Activated CD4-positive, alpha-beta T cell treated with anti-CD3 and anti-CD28 coated beads, Interleukin-2, amount 10 ng/mL, durations not matched to agents 24 days and 14 days (primary cell): ENCODE measurements at regions not wholly inside any gene's neighbourhood (a gene's known extent, or its start where the extent isn't known, plus 50 kb on each side); places are given as distances from the start of the nearest gene placed in this dataset.

Experiments used
- DNase-seq: peaks from one replicate; pipeline ENCODE4 v3.0.0; 2022
- H3K27ac Mint-ChIP-seq: one replicate; pipeline ENCODE4 v1.8.0; 2022; ENCODE audit warnings: mild to moderate bottlenecking, mixed read lengths
- H3K27me3 Mint-ChIP-seq: one replicate; pipeline ENCODE4 v1.8.0; 2022; ENCODE audit warnings: mixed read lengths
- H3K36me3 Mint-ChIP-seq: one replicate; pipeline ENCODE4 v1.8.0; 2022; ENCODE audit warnings: low read depth, mild to moderate bottlenecking, mixed read lengths
- H3K4me1 Mint-ChIP-seq: one replicate; pipeline ENCODE4 v1.8.0; 2021; ENCODE audit warnings: mixed read lengths
- H3K4me3 Mint-ChIP-seq: one replicate; pipeline ENCODE4 v1.8.0; 2022; ENCODE audit warnings: mild to moderate bottlenecking, moderate library complexity, mixed read lengths
- H3K9me3 Mint-ChIP-seq: one replicate; pipeline ENCODE4 v1.8.0; 2021; ENCODE audit warnings: mixed read lengths
- intact Hi-C: fragments of 100-400 bp; cut with micrococcal nuclease; formaldehyde crosslinking; loops from one replicate; pipeline ENCODE4 v1.15.1; 2023

DNA sequence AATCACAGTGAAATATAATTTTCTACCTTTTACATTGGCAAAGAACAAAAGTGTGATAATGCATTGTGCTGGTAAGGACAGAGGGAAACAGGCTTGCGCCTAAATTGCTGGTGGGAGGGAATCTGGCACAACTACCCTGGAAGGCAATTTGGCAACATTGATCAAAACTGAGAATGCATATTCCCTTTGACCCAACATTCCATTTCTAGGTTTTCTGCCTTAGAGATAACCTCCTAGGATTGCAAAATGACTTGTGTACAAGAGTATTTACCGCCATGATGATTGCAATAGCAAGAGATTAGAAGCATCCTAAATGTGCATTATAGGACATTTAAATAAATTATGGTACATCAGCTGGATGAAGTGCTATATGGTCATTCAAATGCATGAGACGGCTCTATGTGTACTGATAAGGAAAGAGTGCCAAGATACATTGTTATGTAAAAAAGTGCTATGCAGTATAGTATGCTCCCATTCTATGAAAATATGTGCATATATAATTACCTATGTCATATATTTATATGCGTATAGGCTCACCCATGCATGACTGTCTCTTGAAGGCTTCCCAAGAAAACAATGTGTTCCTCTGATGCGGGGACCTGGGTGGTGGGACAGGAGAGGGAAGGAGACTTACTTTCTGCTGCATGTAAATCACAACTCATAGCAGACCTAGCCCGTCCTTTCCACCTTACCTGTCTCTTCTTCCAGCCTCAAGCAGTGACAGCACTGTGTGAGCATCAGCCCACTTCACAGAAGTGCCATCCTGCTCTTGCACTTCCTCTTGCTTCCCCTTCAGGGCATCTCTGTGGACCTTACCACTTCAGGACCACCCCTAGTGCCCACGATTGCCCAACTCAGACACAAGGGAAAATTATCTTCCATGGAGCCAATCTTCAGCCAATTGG, 249.9 kb upstream of the TLE3 start:
- no peak for DNase-seq
- no peaks in the 10 kb centered on the region for H3K4me1 Mint-ChIP-seq
- H3K27ac Mint-ChIP-seq: no peak overlapping the region
- peaks cover 30% of the 10 kb centered on the region for H3K27me3 Mint-ChIP-seq
- intact Hi-C loops: no loop called here
- no peak overlapping the region for H3K4me3 Mint-ChIP-seq
- H3K36me3 Mint-ChIP-seq: no peaks in the 10 kb centered on the region
- H3K9me3 Mint-ChIP-seq: no peaks in the 10 kb centered on the region

DNA sequence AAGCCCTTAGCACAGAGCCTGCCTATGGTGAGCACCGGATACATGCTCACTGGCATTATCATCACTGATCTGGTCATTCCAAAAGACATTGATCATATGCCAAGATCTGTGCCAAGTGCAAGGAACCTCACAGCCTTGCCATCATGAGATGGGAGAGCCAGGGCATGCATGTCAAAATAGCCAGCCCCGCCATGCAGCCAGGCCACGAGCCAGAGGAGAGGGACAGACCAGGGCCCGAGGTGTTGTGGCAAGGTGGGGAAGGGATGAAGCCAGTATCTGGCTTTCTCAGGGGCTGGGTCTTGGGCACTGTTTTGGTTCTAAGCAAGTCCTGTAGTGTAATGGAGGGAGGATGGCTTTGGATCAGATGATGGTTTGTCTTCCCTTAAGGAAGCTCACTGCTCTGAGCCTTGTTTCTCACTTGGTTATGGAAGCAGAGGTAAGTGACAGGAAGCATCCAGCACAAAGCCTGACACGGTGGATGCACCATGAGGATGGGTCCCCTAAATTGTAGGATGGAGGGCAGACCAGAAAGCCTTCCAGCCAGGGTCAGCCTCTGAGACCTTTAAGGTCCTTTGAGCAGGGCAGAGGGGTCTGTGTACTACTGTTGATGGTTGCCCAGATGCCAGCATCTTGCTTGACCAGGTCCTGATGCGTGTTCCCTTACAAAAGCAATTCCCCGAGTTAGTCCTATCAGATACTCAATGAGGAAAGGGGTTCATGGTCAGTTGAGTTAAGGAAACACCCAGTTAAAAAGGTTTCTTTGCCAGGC, 247.7 kb upstream of the TLE3 start:
- no peak overlapping the region for H3K27ac Mint-ChIP-seq
- H3K36me3 Mint-ChIP-seq: no peaks in the 10 kb centered on the region
- H3K4me3 Mint-ChIP-seq: no peak overlapping the region
- no peaks in the 10 kb centered on the region for H3K9me3 Mint-ChIP-seq
- no peak for DNase-seq
- no peaks in the 10 kb centered on the region for H3K4me1 Mint-ChIP-seq
- intact Hi-C loops: no loop called here
- H3K27me3 Mint-ChIP-seq: peaks cover 23% of the 10 kb centered on the region

DNA sequence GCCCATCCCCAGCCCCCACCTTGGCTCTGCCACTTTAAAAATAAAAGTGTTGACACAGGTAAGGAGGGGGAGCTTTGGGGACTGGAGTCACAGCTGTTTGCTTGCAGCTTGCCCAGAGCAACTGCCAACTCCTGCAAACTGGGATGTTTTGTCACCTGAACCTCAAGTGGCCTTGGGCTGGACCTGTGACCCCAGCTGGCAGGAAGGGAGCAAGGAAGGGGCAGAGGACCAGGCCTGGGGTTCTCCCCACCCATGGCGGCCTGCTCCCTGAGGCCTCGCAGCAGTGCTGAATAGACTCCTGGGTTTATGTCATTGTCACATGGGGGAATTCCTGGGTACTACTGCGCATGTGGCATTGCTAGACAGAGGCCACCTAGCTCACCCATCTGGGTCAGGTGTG, 246.9 kb upstream of the TLE3 start:
- Mint-ChIP-seq H3K27me3 (peaks cover 21% of the 10 kb centered on the region), H3K36me3 (no peaks in the 10 kb centered on the region), H3K4me1 (no peaks in the 10 kb centered on the region), H3K27ac (no peak overlapping the region), H3K4me3 (no peak overlapping the region), H3K9me3 (no peaks in the 10 kb centered on the region)
- intact Hi-C loops: no loop called here
- no peak for DNase-seq

DNA sequence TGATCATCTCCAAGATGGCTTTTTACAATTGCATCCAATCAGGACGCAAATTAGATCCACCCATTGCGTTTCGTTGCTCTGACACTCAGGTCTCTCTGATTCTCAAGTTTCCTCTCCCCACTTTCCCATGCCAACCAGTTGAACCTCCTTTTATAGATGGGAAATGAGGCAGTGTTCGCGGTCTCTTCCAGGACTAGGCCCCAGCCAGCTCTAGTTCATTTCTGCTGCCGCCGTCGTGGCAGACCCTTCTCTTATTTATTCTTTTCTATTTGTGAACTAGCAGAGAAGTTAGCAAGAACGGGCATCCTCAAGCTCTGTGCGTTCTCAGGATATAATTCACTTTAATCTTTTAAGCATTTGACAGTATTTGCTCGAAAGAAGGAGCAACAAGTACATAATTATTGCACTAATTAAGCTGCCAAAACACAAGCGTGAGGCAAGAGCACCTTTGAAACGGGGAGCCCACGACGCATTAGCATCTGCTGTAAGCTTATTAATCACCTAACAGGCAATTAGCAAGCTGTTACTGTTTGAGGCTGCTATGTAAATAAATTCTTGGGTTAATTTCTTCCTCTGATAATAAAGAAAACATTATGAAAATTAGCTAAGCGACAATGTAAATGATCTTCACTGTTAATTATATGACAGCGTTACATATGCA, 246.4 kb upstream of the TLE3 start:
- Mint-ChIP-seq H3K27ac (no peak overlapping the region), H3K36me3 (no peaks in the 10 kb centered on the region), H3K27me3 (peaks cover 19% of the 10 kb centered on the region), H3K9me3 (no peaks in the 10 kb centered on the region), H3K4me1 (no peaks in the 10 kb centered on the region), H3K4me3 (no peak overlapping the region)
- no peak for DNase-seq
- intact Hi-C loops: no loop called here

DNA sequence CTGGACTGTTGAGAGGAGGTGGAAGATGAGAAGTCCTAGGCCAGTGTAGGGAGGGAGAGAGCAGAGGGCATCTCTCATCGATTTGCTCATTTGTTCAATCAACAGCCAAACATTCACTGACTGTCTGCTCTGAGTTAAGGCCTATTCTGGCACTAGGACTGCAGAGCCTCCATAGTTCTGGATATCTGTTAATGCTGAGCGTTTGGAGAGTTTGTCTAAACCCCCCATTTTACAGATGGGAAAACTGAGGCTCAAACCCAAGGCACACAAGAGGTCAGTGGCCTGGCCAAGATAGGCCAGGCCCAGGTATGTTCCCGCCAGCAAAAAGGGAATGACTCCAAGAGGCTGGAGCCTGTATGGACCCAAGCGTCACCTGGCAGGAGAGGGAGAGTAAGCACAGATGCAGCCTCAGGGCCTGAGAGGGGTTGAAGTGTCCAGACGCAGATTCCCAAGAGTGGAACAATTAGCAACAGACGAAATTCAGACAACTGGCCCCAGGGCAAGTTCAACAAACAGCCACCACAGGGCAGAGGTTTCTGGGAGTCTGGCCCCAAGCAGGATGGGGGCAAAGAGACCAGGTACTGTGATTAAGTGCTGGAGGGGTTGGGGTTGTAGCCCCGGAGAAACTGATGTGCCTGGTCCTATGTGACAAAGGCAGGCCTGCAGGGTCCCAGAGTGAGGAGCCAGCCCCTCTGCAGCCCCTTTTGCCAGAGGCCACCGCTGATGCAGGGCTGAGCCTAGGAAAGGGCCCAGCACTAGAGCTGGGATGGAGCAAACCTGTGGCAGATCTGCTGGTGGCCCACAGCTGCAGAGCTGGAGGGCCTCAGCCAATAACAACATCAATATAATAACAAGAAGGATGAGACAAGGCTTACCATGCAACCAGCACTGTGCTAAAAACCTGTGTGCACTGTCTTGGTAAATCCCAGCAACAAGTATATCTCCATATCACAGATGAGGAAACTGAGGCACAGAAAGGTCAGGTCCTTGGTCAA, 245.1 kb upstream of the TLE3 start:
- Mint-ChIP-seq H3K36me3 (no peaks in the 10 kb centered on the region), H3K4me3 (no peak overlapping the region), H3K27me3 (peaks cover 10% of the 10 kb centered on the region), H3K9me3 (no peaks in the 10 kb centered on the region), H3K27ac (no peak overlapping the region), H3K4me1 (no peaks in the 10 kb centered on the region)
- intact Hi-C loops: no loop called here
- DNase-seq: no peak

DNA sequence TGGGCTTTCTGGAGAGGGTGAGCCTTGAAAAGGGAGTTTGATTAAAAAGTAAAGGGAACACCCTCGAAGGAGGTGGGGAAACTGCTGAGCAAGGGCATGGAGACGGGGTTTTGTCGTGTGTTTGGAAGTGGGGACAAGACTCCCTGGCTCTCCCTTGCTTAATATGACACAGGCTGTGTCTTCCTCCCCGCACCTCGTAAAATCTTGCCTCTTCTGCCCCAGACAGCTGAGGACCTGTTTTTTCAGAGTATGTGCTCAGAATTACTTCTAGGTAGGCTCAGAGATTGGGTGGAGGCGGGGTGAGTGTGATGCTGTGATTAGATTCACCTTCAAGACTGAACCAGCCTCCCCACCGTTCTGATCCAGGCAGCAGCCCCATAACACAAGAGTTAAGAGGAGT, 244.4 kb upstream of the TLE3 start:
- intact Hi-C loops: no loop called here
- H3K27me3 Mint-ChIP-seq: peaks cover 6% of the 10 kb centered on the region

DNA sequence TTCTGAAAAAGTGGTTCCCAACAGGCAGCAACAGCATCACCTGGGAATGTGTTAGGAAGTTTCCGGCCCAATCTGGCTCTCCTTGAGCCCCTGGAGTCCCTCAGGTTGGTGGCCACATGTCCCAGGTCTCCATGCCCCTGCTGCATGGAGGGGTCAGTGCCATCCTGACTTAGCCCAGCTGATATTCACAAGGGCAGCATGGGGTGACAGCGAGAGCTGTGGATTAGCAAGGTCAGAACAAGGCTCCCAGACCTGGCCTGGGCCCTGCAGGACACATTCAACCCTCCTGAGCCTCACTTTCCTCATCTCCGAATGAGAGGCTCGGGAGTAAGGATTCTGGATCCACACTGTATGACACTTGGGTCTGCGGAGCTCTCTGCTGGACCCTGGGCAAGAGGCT, 243.8 kb upstream of the TLE3 start:
- no peak overlapping the region for H3K27ac Mint-ChIP-seq
- H3K27me3 Mint-ChIP-seq: peaks cover 5% of the 10 kb centered on the region
- no peak for DNase-seq
- H3K9me3 Mint-ChIP-seq: no peaks in the 10 kb centered on the region
- H3K36me3 Mint-ChIP-seq: no peaks in the 10 kb centered on the region
- H3K4me3 Mint-ChIP-seq: no peak overlapping the region
- intact Hi-C loops: no loop called here
- no peaks in the 10 kb centered on the region for H3K4me1 Mint-ChIP-seq

More for the DNA sequence above, 244.4 kb upstream of the TLE3 start:
- Mint-ChIP-seq H3K9me3 (no peaks in the 10 kb centered on the region), H3K4me1 (no peaks in the 10 kb centered on the region), H3K4me3 (no peak overlapping the region), H3K36me3 (no peaks in the 10 kb centered on the region), H3K27ac (no peak overlapping the region)
- DNase-seq: no peak

DNA sequence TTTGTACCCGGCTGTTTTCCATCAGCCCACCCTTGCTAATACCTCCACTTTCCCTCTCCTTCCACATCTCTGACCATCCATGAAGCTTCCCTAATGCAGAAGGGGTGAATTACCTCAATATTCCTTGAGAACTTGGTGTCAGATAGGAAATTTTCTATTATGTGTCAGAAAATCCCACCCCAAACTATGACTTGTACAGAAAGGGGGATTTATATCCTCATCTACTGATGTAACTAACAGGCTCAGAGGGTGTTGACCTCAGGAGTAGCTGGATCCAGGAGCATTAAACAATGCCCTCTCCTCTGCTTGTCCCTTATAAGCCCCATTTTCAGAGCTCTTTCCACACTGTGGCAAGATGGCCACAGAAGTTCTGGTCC, 242.8 kb upstream of the TLE3 start:
- intact Hi-C loops: no loop called here
- Mint-ChIP-seq H3K36me3 (no peaks in the 10 kb centered on the region), H3K27ac (no peak overlapping the region), H3K4me1 (no peaks in the 10 kb centered on the region), H3K4me3 (no peak overlapping the region), H3K27me3 (peaks cover 10% of the 10 kb centered on the region), H3K9me3 (peaks cover 5% of the 10 kb centered on the region)
- no peak for DNase-seq

DNA sequence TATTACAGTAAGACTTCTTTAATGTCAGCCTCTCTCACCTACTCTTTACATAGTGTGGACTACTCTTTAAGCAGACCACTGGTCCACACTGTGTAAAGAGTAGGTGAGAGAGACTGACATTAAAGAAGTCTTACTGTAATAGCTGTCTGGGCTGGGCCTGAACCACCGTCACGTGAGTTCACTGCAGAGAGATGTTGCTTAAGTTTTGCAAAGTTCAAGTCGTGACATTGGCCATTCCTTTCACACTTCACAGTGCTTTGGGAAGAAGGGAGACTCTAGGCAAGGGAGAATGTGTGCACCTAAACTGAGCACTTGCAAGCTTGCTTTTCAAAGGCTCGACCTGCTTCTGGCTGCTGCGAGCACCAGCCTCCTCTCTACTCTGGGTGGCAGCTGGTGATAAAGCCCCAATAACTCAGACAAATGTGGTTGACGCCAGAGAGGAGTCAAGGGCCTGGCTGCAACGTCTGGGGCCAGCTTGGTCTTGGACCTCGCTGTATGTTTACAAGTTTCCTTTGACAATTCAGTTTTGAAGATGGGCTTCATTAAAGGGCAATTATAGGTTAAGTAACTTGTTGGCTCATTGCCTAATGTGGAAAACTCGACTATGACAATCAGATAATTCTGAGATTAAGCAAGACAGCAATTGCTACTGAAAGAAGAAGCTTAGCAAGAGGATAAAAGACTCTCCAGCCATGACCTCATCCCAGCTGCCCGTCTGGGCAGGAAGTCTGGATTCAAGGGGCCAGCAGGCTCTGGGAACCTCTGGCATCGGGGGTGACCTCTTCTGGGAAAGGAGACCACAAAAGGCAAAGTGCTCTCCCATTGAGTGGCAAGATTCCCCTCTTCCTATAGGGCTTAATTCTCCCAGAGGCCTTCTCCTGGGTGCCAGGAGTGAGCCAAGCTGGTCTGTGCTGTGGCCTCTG, 242.1 kb upstream of the TLE3 start:
- no peak for DNase-seq
- Mint-ChIP-seq H3K9me3 (peaks cover 5% of the 10 kb centered on the region), H3K4me3 (no peak overlapping the region), H3K27me3 (peaks cover 6% of the 10 kb centered on the region), H3K27ac (no peak overlapping the region), H3K4me1 (no peaks in the 10 kb centered on the region), H3K36me3 (no peaks in the 10 kb centered on the region)
- intact Hi-C loops: no loop called here

DNA sequence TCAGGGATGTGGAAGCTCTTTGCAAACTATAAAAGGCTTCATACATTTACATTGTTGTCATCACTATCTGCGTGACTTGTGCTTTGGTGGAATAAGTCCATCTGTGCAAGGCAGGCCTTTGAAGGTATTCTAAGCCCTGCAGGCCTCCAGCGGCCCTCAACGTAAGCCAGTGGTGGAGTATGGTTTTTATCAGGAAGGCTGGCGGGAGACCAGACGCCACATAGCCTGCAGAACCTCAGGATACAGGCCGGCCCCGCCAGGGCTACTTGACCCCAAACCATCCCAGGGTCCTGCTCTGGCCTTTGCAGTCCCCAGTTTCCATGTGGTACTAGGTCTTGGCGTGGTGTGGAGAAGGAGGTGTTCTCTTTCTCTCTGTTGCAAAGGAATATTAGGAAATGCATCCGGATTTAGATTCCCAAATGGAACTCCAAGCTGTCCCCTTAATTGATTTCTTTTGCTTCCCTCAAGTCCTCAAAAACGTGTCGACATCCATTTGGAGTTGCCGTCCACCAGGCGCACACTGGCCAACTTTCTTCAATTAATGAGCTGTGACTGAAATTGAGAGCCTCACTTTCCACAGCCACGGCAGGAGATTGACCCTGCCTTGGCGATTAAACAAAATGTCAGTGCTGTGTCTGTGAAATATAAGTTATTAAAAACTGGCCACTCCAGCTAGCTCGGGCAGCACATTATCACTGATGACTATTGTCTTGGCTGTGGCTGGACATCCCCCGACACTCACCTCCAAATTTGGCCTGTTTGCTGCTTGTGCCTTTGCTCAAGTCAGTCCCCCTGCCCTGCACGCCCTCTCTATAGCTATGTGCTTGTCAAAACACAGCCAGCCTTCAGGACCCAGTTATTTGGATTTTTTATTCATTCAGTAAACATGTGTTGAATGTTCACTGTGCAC, 239.8 kb upstream of the TLE3 start:
- Mint-ChIP-seq H3K4me1 (no peaks in the 10 kb centered on the region), H3K27me3 (peaks cover 15% of the 10 kb centered on the region), H3K4me3 (no peak overlapping the region), H3K9me3 (peaks cover 16% of the 10 kb centered on the region), H3K36me3 (peaks cover 3% of the 10 kb centered on the region), H3K27ac (no peak overlapping the region)
- intact Hi-C loops: no loop called here
- no peak for DNase-seq

DNA sequence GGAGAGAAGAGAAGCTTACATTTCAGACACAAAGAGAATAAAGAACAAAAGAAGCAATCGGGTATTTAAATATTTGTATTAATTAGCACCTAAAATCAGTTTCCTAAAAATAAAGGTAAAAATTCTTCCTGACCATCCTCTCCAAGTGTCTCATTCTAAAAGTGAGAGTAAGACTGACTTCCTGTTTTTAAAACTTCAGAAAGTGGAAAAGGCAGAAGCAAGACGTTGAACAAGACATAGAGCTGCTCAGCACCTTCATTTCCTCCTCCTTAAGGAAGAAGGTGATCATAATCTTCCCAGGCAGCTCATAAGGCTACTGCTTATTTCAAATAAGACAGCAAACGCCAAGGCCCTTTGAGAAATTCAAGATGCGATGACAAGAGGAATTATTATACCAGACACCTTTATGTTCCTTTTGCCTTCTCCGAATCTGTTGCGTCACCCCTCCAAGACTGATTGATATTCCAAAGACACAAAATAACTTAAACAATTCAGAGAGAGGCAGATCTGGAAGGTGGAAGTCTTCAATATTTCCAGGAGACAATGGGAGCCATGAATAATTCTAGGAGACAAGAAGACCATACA, 238.8 kb upstream of the TLE3 start:
- no peak for DNase-seq
- Mint-ChIP-seq H3K4me1 (no peaks in the 10 kb centered on the region), H3K4me3 (no peak overlapping the region), H3K27ac (no peak overlapping the region), H3K9me3 (peaks cover 16% of the 10 kb centered on the region), H3K36me3 (peaks cover 3% of the 10 kb centered on the region), H3K27me3 (peaks cover 19% of the 10 kb centered on the region)
- intact Hi-C loops: no loop called here
